ENCODE measurements at regions not wholly inside any gene's neighbourhood (a gene's known extent, or its start where the extent isn't known, plus 50 kb on each side); places are given as distances from the start of the nearest gene placed in this dataset.

- Histone ChIP-seq H3K9me3 (ENCODE audit: low read depth, low read length, poor library complexity, severe bottlenecking) (peaks cover 11% of the 10 kb centered on the region), H3K36me3 (ENCODE audit: insufficient read depth, low read length, poor library complexity, severe bottlenecking) (no peaks in the 10 kb centered on the region), H3K4me3 (ENCODE audit: low read depth, low read length, poor library complexity, severe bottlenecking) (no peak overlapping the region), H3K27me3 (replicated peaks; ENCODE audit: insufficient read depth, low read depth, low read length, poor library complexity) (no peaks in the 10 kb centered on the region), H3K4me1 (ENCODE audit: insufficient read depth, low read length, poor library complexity, severe bottlenecking) (no peaks in the 10 kb centered on the region), H3K27ac (ENCODE audit: low read depth, low read length, poor library complexity, severe bottlenecking) (no peak overlapping the region)
- intact Hi-C loops (cut with micrococcal nuclease; ENCODE audit: unreplicated experiment), result no loop called here
- POLR2A ChIA-PET (ENCODE audit: low non-redundant PET), result no interaction called here
- CTCF ChIA-PET, result no interaction called here
- TF ChIP-seq CTCF (conservative IDR thresholded peaks at IDR 0.05; ENCODE audit: low read depth, low read length), result no peak
- DNase-seq (ENCODE audit: low spot score), result no peak
- no TSS peak for BruUV-seq (replicated peaks)
Measured at GRCh38 chr4:34181891-34182290, 2062.4 kb downstream of the ARAP2 start.

DNA sequence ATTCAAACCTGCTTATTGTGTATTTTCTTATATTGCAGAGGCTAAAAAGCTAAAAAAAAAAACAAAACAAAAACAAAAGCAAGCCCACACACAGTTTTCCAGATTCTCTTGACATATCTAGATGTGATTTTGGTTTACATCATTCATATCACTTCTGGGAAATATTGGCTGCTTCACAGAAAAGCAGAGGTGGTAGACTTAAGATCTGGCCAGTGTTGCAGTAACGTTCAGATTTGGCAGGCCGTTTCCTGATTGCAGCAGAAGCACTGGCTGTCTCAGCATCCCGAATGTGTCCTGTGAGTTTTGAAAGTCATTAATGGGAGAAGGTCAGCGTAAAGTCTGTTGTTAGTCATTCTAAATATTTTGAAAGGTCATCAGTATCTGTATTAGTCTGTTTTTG is 2062.0 kb downstream of the ARAP2 start:
- Histone ChIP-seq H3K27ac (ENCODE audit: low read depth, low read length, poor library complexity, severe bottlenecking) (no peak overlapping the region), H3K36me3 (ENCODE audit: insufficient read depth, low read length, poor library complexity, severe bottlenecking) (no peaks in the 10 kb centered on the region), H3K4me3 (ENCODE audit: low read depth, low read length, poor library complexity, severe bottlenecking) (no peak overlapping the region), H3K27me3 (replicated peaks; ENCODE audit: insufficient read depth, low read depth, low read length, poor library complexity) (no peaks in the 10 kb centered on the region), H3K4me1 (ENCODE audit: insufficient read depth, low read length, poor library complexity, severe bottlenecking) (no peaks in the 10 kb centered on the region), H3K9me3 (ENCODE audit: low read depth, low read length, poor library complexity, severe bottlenecking) (peaks cover 11% of the 10 kb centered on the region)
- TF ChIP-seq EZH2 (IDR thresholded peaks at IDR 0.05; ENCODE audit: borderline replicate concordance, low read depth, low read length, poor library complexity, severe bottlenecking) (no peak), CTCF (conservative IDR thresholded peaks at IDR 0.05; ENCODE audit: low read depth, low read length) (no peak)
- no TSS peak for BruUV-seq (replicated peaks)
- DNase-seq (ENCODE audit: low spot score), result no peak
- CTCF ChIA-PET, result no interaction called here
- intact Hi-C loops (cut with micrococcal nuclease; ENCODE audit: unreplicated experiment), result no loop called here
- POLR2A ChIA-PET (ENCODE audit: low non-redundant PET), result no interaction called here

DNA sequence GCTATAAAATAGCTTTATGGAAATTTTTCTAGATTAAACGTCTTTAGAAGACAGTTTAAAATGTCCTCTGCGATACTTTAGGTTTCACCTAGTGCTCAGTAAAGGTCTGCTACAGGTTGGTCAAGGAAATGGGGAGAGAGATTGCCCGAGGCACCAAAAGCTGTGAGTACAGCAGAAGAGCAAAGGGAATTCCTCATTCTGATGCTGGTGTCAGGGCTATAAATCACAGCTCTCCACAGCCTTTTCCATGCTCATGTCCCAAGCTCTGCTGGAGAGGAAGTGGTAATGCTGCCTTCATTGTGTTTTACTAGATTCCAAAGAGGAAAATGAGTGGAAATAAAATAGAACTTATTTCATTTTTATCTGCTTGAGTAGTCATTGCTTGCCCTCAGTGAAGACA is 2060.4 kb downstream of the ARAP2 start:
- ChIA-PET CTCF (no interaction called here), POLR2A (ENCODE audit: low non-redundant PET) (no interaction called here)
- TF ChIP-seq EZH2 (IDR thresholded peaks at IDR 0.05; ENCODE audit: borderline replicate concordance, low read depth, low read length, poor library complexity, severe bottlenecking) (no peak), CTCF (conservative IDR thresholded peaks at IDR 0.05; ENCODE audit: low read depth, low read length) (no peak)
- Histone ChIP-seq H3K9me3 (ENCODE audit: low read depth, low read length, poor library complexity, severe bottlenecking) (peaks cover 11% of the 10 kb centered on the region), H3K27ac (ENCODE audit: low read depth, low read length, poor library complexity, severe bottlenecking) (no peak overlapping the region), H3K4me3 (ENCODE audit: low read depth, low read length, poor library complexity, severe bottlenecking) (no peak overlapping the region), H3K4me1 (ENCODE audit: insufficient read depth, low read length, poor library complexity, severe bottlenecking) (no peaks in the 10 kb centered on the region), H3K36me3 (ENCODE audit: insufficient read depth, low read length, poor library complexity, severe bottlenecking) (no peaks in the 10 kb centered on the region), H3K27me3 (replicated peaks; ENCODE audit: insufficient read depth, low read depth, low read length, poor library complexity) (no peaks in the 10 kb centered on the region)
- no TSS peak for BruUV-seq (replicated peaks)
- intact Hi-C loops (cut with micrococcal nuclease; ENCODE audit: unreplicated experiment), result no loop called here
- no peak for DNase-seq (ENCODE audit: low spot score)
